Nephron progenitor cell (in vitro differentiated cells): ENCODE measurements at regions not wholly inside any gene's neighbourhood (a gene's known extent, or its start where the extent isn't known, plus 50 kb on each side); places are given as distances from the start of the nearest gene placed in this dataset.

Experiments
- DNase-seq: peaks from one replicate; pipeline ENCODE4 v3.0.0; 2021
- H3K27ac Mint-ChIP-seq: 2 replicates; pipeline ENCODE4 v1.8.0; 2021; ENCODE audit warnings: mild to moderate bottlenecking, moderate library complexity, mixed read lengths
- H3K27me3 Mint-ChIP-seq: 2 replicates; pipeline ENCODE4 v1.8.0; 2021; ENCODE audit warnings: mild to moderate bottlenecking, low read depth, mixed read lengths; ENCODE audit not compliant: poor library complexity
- H3K36me3 Mint-ChIP-seq: 2 replicates; pipeline ENCODE4 v1.8.0; 2021; ENCODE audit warnings: low read depth, mixed read lengths
- H3K4me1 Mint-ChIP-seq: 2 replicates; pipeline ENCODE4 v1.8.0; 2021; ENCODE audit warnings: mixed read lengths
- H3K4me3 Mint-ChIP-seq: 2 replicates; pipeline ENCODE4 v1.8.0; 2021; ENCODE audit warnings: mild to moderate bottlenecking, moderate library complexity, mixed read lengths
- H3K9me3 Mint-ChIP-seq: 2 replicates; pipeline ENCODE4 v1.8.0; 2021; ENCODE audit warnings: mild to moderate bottlenecking, moderate library complexity, mixed read lengths
- TF ChIP-seq, protein P1 (sequence below): fragments of 200-600 bp; sonication (generic); IDR thresholded peaks from 2 replicates; pipeline ENCODE4 v1.5.0; 2021; ENCODE audit warnings: antibody characterized with exemption

DNA sequence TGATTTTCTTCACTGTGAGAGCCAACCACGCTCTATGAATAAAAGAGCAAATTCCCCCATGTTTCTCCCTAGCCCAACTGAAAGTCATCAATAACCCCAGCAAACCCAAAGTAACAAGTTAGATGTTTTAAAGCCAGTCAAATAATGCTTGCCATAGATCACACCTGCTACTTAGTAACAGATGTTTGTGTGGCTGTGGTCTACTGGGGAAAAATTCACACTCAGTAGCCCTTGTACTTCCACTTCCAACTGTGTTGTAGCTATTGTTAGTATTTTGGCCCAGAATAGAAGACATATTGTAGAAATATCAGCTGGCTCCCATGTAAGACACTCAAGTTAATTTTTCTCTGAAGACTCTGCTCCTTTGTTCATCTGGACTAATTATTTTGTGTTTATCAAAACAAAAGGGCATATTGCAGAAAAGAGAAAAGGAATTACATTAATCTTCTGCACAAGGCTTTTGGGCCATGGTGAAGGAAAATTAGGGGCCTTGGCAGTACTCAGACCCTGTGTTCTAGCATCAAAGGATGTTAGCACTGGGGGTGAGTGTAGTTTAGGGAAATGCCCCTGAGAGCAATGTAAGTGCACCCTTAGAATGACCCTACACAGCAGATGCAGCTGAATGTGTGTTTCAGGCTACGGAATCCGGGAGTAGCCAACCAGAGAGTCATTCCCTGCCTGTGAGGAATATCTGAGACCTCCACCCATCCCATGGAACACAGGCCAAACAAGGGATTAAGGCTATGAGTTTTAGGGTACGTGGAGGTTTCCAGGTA, 521.9 kb downstream of the EPHA4 start:
- no peak for DNase-seq
- no peaks in the 10 kb centered on the region for H3K9me3 Mint-ChIP-seq
- H3K36me3 Mint-ChIP-seq, result no peaks in the 10 kb centered on the region
- H3K4me3 Mint-ChIP-seq, result no peak overlapping the region
- TF ChIP-seq, protein P1, sequence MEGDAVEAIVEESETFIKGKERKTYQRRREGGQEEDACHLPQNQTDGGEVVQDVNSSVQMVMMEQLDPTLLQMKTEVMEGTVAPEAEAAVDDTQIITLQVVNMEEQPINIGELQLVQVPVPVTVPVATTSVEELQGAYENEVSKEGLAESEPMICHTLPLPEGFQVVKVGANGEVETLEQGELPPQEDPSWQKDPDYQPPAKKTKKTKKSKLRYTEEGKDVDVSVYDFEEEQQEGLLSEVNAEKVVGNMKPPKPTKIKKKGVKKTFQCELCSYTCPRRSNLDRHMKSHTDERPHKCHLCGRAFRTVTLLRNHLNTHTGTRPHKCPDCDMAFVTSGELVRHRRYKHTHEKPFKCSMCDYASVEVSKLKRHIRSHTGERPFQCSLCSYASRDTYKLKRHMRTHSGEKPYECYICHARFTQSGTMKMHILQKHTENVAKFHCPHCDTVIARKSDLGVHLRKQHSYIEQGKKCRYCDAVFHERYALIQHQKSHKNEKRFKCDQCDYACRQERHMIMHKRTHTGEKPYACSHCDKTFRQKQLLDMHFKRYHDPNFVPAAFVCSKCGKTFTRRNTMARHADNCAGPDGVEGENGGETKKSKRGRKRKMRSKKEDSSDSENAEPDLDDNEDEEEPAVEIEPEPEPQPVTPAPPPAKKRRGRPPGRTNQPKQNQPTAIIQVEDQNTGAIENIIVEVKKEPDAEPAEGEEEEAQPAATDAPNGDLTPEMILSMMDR, result no peak
- H3K4me1 Mint-ChIP-seq, result peaks cover 13% of the 10 kb centered on the region
- peaks cover 3% of the 10 kb centered on the region for H3K27me3 Mint-ChIP-seq
- H3K27ac Mint-ChIP-seq, result no peak overlapping the region

DNA sequence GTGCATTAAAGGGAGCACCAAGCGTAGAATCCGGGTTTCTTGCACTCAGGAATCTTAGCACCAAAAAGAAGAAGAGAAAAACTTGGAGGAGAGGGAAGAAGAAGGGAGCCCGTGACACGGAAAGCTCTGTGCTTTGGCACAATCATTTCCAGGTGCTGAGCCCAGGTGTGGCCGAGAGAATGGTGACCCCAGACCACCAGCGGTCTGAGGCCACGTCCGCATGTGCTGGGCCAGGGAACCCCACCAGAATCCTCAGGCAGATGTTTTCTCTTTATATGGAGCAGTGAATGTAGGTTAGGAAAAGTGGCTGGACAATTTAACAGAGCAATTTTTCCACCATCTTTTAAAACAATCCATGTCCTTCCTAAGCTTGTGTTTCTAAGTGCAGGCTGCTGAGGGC, 520.9 kb downstream of the EPHA4 start:
- Mint-ChIP-seq H3K9me3 (peaks cover 3% of the 10 kb centered on the region), H3K36me3 (no peaks in the 10 kb centered on the region), H3K4me3 (no peak overlapping the region), H3K27me3 (peaks cover 3% of the 10 kb centered on the region), H3K4me1 (peaks cover 13% of the 10 kb centered on the region), H3K27ac (no peak overlapping the region)
- DNase-seq, result no peak
- TF ChIP-seq, protein P1, result no peak

DNA sequence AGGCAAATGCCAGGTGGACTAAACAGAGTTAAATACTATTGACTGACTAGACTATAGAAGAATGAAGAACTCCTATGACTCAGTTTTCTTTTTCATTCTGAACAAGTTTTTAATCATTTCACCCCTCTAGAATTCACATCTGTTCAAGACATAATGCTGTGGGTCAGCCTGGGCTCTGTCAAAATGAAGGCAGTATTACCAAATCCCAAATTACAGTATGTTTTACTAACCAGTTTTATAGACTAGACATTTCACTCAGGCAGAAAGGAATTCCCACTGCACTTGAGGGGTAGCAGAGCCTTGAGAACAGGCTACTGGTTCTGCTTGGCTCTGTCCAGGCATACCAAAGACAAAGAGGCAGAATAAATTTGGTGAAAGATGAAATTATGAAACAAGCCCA, 511.7 kb downstream of the EPHA4 start:
- Mint-ChIP-seq H3K4me1 (peaks cover 27% of the 10 kb centered on the region), H3K4me3 (no peak overlapping the region), H3K27me3 (peaks cover 3% of the 10 kb centered on the region), H3K36me3 (peaks cover 12% of the 10 kb centered on the region), H3K9me3 (peaks cover 33% of the 10 kb centered on the region), H3K27ac (no peak overlapping the region)
- TF ChIP-seq, protein P1, result no peak
- no peak for DNase-seq

DNA sequence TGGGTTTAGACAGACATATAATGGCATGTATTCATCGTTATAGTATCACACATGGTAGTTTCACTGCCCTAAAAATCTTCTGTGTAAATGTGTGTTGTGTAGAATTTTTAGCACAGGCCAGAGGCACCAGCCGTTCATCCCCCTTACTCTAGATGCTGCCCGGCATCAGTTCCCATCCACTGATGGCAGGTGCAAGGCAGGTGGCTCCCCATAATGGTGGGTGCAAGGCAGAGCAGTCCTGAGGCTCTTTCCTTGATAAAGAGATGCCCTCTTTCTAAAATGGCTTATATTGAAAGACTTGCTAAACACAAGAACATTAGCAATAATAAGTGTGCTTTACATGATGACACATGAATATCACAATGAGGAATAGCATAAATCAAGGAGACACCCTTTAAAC, 508.5 kb downstream of the EPHA4 start:
- DNase-seq, result no peak
- Mint-ChIP-seq H3K27ac (no peak overlapping the region), H3K4me3 (no peak overlapping the region), H3K4me1 (peaks cover 27% of the 10 kb centered on the region), H3K9me3 (peaks cover 11% of the 10 kb centered on the region), H3K27me3 (peaks cover 3% of the 10 kb centered on the region), H3K36me3 (peaks cover 5% of the 10 kb centered on the region)
- TF ChIP-seq, protein P1, result no peak

DNA sequence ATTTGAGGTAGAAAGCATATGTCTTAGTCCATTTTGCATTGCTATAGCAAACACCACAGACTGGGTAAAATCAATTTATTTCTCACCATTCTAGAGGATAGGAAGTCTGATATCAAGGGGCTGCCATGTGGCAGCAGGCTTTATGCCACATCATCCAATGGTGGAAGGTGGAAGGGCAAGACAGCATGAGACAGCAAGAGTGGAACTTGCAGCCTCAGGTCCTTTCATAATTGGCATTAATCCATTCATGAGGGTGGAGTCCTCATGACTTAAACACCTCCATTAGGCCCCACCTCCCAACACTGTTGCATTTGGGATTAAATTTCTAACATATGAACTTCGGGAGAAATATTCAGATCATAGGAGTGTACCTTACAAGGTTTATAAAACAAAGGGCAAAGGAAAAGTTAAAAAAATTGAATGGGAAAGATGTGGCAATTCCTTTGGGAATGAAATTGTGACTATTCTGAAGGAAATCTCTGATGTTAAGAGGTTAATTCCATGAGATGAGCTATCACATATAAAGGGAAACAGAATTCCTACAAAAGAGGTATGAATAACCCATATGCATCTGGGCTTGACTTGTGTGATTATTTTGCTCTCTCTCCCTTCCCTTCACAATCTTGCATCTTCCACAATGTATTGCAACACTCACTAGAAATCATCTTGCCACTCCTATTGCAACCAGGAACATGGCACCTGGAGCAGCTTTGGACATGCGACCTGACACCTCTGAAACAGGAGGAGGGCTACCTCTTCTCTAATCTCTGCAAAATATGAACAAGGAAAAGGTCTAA, 507.8 kb downstream of the EPHA4 start:
- peaks cover 27% of the 10 kb centered on the region for H3K4me1 Mint-ChIP-seq
- H3K27me3 Mint-ChIP-seq, result peaks cover 3% of the 10 kb centered on the region
- TF ChIP-seq, protein P1, result no peak
- peaks cover 7% of the 10 kb centered on the region for H3K9me3 Mint-ChIP-seq
- H3K27ac Mint-ChIP-seq, result no peak overlapping the region
- peaks cover 4% of the 10 kb centered on the region for H3K36me3 Mint-ChIP-seq
- DNase-seq, result no peak
- no peak overlapping the region for H3K4me3 Mint-ChIP-seq
